ENCODE measurements at regions not wholly inside any gene's neighbourhood (a gene's known extent, or its start where the extent isn't known, plus 50 kb on each side); places are given as distances from the start of the nearest gene placed in this dataset.

DNA sequence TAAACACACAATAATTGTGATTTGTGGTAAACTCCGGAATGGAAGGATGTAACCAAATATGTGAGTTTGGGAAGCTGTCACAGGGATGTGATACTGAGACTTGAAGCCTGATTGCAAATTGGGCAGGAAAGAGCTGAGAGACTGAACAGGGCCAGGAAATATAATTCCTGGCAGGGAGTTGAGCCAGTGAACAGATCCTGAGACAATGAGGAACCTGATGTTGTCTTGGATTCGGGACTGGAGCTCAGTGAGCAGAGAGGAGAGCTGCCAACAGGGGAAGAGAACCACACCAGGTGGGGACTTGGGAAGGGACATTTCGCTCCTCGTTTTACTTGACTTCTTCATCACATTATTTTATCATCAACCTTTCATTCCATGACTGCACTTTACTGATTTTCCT lies 386.0 kb downstream of the TLL1 start:
- Histone ChIP-seq H3K27ac (no peak overlapping the region), H3K9me3 (ENCODE audit: low read depth) (no peaks in the 10 kb centered on the region), H3K4me1 (ENCODE audit: low read depth) (no peaks in the 10 kb centered on the region), H3K4me3 (no peak overlapping the region), H3K27me3 (no peaks in the 10 kb centered on the region), H3K36me3 (no peaks in the 10 kb centered on the region)
- TF ChIP-seq, protein P1, sequence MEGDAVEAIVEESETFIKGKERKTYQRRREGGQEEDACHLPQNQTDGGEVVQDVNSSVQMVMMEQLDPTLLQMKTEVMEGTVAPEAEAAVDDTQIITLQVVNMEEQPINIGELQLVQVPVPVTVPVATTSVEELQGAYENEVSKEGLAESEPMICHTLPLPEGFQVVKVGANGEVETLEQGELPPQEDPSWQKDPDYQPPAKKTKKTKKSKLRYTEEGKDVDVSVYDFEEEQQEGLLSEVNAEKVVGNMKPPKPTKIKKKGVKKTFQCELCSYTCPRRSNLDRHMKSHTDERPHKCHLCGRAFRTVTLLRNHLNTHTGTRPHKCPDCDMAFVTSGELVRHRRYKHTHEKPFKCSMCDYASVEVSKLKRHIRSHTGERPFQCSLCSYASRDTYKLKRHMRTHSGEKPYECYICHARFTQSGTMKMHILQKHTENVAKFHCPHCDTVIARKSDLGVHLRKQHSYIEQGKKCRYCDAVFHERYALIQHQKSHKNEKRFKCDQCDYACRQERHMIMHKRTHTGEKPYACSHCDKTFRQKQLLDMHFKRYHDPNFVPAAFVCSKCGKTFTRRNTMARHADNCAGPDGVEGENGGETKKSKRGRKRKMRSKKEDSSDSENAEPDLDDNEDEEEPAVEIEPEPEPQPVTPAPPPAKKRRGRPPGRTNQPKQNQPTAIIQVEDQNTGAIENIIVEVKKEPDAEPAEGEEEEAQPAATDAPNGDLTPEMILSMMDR (IDR thresholded peaks at IDR 0.05; ENCODE audit: low read depth, low read length): no peak
- DNase-seq (ENCODE audit: low read depth in 1 of 2, low spot score in 1 of 2): no peak

DNA sequence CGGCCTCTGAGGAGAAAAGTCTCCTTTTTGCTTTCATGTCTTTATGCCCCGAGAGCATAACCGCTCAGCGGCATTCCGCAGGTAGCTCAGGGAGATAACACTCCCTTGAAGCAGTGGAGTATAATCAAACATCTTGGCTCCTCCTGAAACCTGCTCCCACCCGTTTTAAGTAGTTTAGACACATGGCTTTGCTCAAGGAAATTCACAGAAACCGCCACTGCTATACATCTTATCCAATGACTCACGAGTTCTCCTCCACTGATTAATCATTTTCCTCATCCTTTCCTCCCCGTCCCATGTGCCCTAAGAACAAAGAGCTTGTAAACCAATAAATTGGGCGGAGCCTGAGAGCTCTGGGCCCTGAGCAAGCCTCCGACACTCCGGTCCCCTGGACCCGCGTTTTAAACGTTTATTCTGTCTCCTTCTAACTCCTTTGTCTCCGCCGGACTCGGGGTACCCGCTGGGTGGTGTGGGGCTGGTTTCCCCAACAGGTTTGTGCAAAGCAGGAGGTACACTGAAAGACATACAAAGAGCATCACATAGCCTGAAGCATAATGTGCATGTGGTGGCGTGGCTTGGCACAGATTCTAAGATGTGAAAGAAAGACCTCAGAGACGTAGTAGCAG lies 401.2 kb downstream of the TLL1 start:
- Histone ChIP-seq H3K4me1 (ENCODE audit: low read depth) (no peaks in the 10 kb centered on the region), H3K27ac (no peak overlapping the region), H3K9me3 (ENCODE audit: low read depth) (no peaks in the 10 kb centered on the region), H3K27me3 (no peaks in the 10 kb centered on the region), H3K4me3 (no peak overlapping the region), H3K36me3 (no peaks in the 10 kb centered on the region)
- no peak for DNase-seq (ENCODE audit: low read depth in 1 of 2, low spot score in 1 of 2)
- TF ChIP-seq, protein P1 (IDR thresholded peaks at IDR 0.05; ENCODE audit: low read depth, low read length): no peak

DNA sequence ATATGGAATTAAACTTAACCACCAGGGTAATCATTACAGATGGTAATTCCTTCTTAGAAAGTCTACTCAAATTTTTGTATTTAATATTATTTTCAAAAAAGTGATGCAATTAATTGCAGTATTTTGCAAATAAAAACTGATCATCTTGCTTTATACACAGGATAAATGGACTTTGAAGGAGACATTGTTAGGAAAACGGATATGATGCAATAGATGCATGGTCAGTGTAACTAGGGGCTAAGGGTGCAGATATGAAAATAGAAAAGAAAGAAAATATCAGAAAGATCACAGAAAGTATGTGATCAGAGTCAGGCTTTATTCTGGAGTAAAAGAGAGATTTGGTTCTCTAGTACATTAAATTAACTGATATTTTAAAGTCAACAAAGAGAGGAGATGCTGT lies 401.7 kb downstream of the TLL1 start:
- Histone ChIP-seq H3K27me3 (no peaks in the 10 kb centered on the region), H3K9me3 (ENCODE audit: low read depth) (no peaks in the 10 kb centered on the region)

DNA sequence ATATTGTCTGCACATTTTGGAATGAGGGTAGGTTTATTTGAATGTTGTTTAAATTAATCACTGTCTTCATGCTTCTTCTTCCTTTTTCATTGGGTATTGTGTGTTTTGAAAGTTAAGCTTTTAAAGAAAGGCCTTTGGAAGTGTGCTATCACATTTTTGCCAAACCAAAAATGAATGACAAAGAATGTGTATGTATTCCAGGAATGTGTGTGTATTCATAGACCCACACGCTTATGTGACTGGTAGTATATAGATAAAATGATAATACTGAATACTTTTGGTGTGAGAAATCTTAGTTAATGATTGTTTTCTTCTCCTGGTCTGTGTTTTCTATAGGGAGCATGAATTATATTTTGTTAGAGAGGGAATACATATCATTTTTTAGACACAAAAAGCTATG lies 404.4 kb downstream of the TLL1 start:
- no peaks in the 10 kb centered on the region for H3K4me1 ChIP-seq (ENCODE audit: low read depth)
- no peak overlapping the region for H3K4me3 ChIP-seq
- no peaks in the 10 kb centered on the region for H3K36me3 ChIP-seq
- DNase-seq (ENCODE audit: low read depth in 1 of 2, low spot score in 1 of 2): peak in 1 of 2 donors; percentile 48
- H3K27me3 ChIP-seq: no peaks in the 10 kb centered on the region
- no peak overlapping the region for H3K27ac ChIP-seq
- TF ChIP-seq, protein P1 (IDR thresholded peaks at IDR 0.05; ENCODE audit: low read depth, low read length): no peak
- H3K9me3 ChIP-seq (ENCODE audit: low read depth): no peaks in the 10 kb centered on the region

More for the DNA sequence above, 401.7 kb downstream of the TLL1 start:
- no peaks in the 10 kb centered on the region for H3K4me1 ChIP-seq (ENCODE audit: low read depth)
- TF ChIP-seq, protein P1 (IDR thresholded peaks at IDR 0.05; ENCODE audit: low read depth, low read length): no peak
- H3K4me3 ChIP-seq: no peak overlapping the region
- no peak overlapping the region for H3K27ac ChIP-seq
- H3K36me3 ChIP-seq: no peaks in the 10 kb centered on the region
- no peak for DNase-seq (ENCODE audit: low read depth in 1 of 2, low spot score in 1 of 2)

DNA sequence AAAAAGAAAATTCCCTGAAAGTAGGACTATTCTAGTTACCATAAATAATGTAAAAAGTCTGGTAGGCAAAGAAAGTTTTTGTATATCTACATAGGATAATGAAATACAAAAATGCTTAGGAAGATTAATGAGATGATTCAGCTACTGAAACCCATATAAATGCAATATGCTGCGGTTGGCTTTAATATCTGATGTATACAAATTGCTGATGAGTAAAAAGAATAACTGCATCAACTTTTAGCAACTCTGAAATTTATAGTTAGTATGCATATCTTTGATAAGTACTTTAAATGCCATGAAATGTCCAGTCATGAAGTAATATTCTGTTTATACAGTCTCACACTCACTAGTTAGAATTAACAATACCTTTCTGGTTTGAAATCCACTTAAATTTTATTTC lies 404.8 kb downstream of the TLL1 start:
- Histone ChIP-seq H3K27ac (no peak overlapping the region), H3K27me3 (no peaks in the 10 kb centered on the region), H3K36me3 (no peaks in the 10 kb centered on the region), H3K9me3 (ENCODE audit: low read depth) (no peaks in the 10 kb centered on the region), H3K4me3 (no peak overlapping the region), H3K4me1 (ENCODE audit: low read depth) (no peaks in the 10 kb centered on the region)
- TF ChIP-seq, protein P1 (IDR thresholded peaks at IDR 0.05; ENCODE audit: low read depth, low read length): no peak
- DNase-seq (ENCODE audit: low read depth in 1 of 2, low spot score in 1 of 2): no peak

Data from cardiac muscle cell (in vitro differentiated cells and primary cell).